A172 (cell line): ENCODE measurements at regions not wholly inside any gene's neighbourhood (a gene's known extent, or its start where the extent isn't known, plus 50 kb on each side); places are given as distances from the start of the nearest gene placed in this dataset.

Source experiments
- DNase-seq: peaks from one replicate; pipeline ENCODE4 v3.0.0-alpha.2; 2015; ENCODE audit warnings: low spot score

GRCh38 chr11:106329273-106330018 lies 252.0 kb downstream of the AASDHPPT start:
- DNase-seq: no peak

DNA sequence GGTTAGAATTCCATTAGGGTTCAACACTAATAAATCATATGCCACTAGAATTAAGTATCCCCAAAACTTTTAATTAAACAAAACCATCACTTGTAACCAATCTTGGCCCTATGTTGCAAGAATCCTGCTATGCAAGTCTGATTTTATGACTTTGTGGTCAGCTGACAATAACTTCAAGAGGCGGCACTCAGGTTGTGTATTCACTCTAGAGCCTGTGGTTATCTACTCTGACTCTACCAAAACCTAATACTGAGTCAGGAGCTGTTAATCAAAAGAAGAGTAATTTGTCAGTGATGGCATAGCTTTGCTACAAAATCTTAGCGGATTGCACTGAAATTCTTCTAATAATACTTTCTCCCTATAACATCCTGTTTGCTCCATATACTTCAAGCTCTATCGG lies 253.7 kb downstream of the AASDHPPT start:
- peak; percentile 50 for DNase-seq

GRCh38 chr11:106333678-106334077 lies 256.2 kb downstream of the AASDHPPT start:
- no peak for DNase-seq

DNA sequence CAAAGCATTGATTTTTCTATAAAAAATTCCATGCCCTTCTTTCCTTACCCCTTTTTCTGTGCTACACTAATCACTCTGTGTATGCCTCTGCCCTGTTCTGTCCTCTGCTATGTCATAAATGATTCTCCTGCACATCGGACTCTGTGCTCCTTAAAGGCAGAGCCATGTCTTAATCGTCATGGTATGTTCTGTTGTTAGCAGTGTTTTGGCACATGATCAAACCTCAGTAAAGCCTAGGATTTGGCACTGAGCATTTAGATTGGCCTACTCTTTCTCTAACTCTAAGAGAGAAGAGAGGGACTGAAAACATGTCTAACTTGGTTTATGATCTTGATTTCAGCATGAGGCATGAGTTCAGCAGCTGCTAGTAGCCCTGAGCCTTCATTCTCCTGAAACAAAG lies 266.9 kb downstream of the AASDHPPT start:
- DNase-seq: no peak

GRCh38 chr11:106344966-106345365 lies 267.5 kb downstream of the AASDHPPT start:
- DNase-seq: no peak

DNA sequence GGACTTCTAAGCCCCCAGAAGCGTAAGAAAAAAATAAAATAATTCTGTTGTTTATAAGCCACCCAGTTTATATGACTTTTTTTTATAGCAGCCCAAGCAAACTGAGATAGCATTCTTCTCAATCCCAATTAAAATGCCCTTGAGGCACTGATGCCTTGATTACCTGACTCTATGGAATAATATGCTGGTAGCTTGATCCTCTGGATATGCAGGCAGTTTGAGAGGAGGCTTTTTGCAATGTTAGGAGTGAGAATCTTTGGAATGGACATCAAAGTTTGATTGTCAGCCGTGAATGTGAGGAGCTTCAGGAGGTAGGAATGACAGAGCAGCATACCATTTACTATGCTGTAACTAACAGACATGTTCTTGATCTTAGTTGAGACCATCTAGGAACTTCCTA lies 275.6 kb downstream of the AASDHPPT start:
- DNase-seq: no peak

DNA sequence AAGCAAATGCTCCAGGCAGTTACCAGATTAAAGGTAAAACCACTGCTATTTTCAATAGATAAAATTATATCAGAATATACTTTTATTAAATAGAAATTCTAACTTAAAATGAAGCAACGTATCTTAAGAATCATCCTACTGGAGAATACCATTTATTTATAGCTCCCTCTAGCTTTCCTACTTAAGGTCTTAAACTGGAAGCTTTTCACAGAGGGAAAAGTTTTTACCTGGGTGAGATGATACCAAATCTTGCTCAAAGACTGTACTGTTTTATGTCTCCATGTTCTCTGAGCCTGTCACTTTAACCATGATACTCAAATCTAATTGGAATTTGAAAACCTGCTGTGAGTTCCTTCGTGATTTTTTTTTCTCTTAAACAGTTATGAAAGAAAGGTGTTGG lies 291.8 kb downstream of the AASDHPPT start:
- no peak for DNase-seq

- DNase-seq: no peak
Observed at GRCh38 chr11:106378513-106379179, 301.2 kb downstream of the AASDHPPT start.

DNA sequence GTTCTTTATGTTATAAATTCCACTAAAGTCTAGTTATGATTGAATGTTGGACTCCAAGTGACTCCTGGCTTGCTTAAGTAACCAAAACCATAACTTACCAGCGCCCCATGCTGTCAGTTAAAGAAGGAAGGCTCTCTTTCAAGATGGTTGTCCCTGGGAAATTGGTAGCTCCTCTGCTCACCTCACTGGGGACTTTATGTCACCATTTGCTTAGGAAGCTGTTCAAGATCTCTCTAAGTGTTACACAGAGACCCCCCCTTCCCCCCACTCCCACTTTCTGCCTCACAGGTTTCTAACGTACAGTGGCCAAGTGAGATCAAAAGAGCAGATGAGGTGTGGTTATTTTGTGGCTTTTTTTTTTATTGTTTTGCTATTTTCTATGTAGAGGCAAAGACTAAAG lies 301.8 kb downstream of the AASDHPPT start:
- no peak for DNase-seq

DNA sequence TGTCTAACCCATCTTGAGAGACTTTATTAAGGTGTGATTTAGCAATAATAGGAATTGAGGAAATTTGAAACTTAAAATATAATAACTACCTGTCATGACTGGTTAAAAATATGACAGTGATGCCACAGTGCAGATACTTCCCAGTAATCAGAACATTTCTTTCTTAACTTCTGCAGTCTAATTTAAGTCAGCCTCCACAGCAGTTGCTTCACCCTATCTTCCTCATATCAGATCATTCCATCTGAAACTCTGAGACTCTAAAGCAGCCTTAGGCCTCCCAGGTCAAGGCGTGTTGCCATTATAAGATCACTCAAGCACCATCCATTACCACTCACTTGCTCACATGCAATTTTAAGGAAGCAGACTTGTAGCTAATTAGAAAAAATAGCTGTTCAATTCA lies 302.2 kb downstream of the AASDHPPT start:
- no peak for DNase-seq

GRCh38 chr11:106381895-106382294 lies 304.4 kb downstream of the AASDHPPT start:
- DNase-seq: no peak

DNA sequence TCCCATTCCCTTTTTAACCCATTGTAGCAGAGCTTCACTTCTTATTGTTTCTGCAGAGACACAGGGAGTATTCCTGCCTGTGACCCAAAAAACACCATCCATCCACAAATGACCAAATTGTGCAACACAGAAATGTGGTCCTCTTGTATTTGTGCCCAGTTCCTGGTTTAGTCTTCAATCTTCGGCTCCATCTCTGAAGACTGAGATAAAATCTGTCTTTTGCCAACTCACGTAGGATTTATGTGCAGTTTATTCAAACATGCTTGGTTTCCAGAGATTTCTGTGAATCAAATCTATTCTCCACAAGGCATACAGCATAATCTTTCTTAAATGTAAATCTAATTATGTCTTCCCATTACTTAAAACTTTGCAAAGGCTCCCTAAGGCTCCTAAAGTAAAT lies 307.0 kb downstream of the AASDHPPT start:
- no peak for DNase-seq

DNA sequence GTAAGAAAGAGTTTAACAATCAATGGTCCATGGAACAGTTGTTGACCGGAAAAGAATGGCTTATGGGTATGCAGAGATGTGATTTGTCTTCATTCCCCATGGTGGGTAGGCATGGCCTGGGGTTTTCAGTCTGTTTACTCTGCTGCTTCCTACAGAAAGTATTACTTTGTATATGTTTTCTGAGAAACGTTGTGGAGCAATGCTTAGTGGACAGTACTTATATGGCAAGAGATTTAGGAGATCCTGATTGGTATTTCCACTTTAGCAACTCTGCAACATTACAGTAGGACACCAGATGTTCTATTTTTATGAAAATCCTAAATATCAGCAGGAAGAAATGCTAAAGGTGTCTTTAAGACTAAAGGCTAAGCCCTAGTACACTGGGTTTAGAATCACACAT lies 309.1 kb downstream of the AASDHPPT start:
- DNase-seq: no peak

GRCh38 chr11:106389101-106389500 lies 311.6 kb downstream of the AASDHPPT start:
- DNase-seq: peak; percentile 60

DNA sequence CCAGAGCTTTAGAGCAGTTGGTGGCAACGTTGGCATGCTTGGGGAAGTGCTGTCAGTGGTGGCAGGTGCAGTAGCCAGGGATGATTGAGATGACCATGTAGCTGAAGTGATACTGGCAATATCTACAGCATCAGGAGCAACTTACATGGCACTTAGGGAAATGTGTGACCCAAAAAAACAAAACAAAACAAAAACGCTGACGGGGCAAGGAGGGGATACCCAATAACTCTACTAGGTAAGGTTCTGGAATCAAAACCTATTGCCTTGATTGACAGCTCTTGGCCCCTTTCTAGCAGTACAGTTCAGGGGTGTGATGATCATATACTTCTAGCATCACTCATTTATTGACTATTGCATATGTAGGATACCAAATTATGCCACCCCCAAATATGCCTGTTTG lies 312.6 kb downstream of the AASDHPPT start:
- DNase-seq: no peak

GRCh38 chr11:106391771-106392420 lies 314.4 kb downstream of the AASDHPPT start:
- DNase-seq: peak; percentile 41

- no peak for DNase-seq
Observed at GRCh38 chr11:106395716-106396349, 318.4 kb downstream of the AASDHPPT start.

- no peak for DNase-seq
Observed at GRCh38 chr11:106397787-106398501, 320.5 kb downstream of the AASDHPPT start.

DNA sequence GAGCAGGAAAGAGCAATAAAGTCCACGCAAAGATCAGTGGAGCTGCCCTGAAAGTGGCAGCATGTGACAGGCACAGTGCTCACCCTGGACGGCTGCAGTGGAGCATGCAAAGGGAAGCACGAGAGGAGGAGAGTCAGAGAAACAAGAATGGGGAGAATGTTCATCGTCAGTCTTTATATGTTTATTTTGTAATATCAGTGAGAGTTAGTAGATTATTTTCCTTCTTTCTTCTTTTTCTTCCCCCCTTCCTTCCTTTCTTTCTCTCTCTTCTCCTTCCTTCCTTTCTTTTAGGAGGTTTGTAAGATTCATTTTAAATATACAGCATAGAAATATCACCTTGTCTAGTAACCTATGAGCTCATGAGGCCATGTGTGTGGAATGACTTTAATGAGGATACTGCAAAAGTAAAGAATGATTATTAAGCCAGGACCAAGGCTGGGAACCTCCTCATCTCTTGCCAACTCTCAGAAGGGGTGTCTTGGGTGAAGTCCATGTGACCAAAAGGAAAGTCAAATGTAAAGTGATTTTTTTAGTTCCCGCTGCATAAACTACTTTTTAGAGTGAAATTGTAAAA lies 321.1 kb downstream of the AASDHPPT start:
- DNase-seq: peak; percentile 9

DNA sequence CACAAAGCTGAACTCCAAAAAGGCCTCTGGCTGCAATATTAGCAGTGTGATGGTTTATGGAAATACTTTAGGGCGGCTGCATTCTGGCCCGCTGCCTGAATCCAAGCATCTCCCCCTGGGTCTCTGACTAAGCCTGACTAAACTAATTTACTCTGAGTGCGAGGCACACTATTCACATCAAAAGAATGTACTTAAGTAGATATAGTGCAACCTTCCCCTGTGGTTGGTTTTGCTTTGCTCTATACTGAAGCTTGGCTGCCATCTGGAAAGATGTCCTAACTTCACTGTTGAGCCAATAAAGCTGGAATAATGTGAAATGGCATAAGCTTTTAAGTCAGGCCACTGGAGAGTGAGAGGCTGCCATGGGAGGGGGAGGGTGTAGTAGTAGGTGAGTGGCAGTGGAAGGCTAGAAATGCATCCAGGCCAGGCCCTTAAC lies 321.6 kb downstream of the AASDHPPT start:
- DNase-seq: peak; percentile 95

DNA sequence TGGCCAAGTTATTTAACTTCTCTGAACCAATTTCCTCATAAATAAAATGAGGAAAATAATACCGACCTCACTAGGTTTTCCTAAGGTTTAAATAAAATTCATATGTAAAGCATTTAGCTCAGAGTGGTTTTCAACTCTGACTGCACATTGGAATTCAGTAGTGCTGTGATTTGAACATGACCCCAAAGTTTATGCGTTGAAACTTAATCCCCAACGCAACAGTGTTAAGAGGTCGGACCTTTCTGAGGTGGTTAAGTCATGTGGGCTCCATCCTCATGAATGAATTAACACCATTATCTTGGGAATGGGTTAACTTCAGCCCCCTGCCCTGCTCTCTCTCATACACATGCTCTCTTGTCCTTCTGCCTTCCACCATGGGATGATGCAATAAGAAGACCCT lies 322.2 kb downstream of the AASDHPPT start:
- no peak for DNase-seq
